ENCODE measurements at regions not wholly inside any gene's neighbourhood (a gene's known extent, or its start where the extent isn't known, plus 50 kb on each side); places are given as distances from the start of the nearest gene placed in this dataset.

DNA sequence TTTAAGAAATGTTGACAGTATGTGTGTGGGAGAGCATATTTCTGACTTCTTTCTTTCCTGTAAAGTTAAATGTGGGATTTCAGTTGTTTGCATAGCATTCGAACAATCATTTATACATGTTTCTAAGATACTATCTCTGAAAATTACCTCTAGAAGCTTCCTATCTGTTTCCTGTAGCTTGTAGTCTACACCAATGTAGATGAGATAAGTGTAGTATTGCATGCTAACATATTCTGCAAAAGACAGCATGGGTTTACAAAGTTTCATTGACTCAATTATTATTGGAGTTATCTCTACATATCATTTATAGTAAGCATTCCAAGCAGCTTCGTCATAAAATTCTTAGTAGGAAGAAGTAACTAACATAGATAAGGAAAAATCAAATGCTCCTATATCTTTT lies 98.9 kb upstream of the DPYD start:
- no peak for DNase-seq

DNA sequence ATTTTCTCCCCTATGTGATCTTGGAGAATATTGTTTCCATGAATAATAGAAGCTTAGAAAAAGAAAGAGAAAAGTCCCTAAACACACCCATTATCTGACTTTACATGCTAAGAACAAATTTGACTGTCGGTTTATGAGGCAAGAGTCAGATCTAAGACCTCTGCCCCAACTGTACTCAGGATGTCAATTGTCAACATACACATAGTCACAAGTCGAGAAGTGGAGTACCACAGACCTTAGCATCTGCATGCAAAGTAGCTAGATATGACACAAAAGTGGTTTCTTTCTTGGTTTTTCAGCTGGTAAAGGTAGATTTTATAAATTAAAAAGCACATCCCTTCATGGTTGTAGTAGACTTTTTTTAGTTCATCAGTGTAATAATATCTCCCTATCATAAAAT lies 97.2 kb upstream of the DPYD start:
- no peak for DNase-seq

DNA sequence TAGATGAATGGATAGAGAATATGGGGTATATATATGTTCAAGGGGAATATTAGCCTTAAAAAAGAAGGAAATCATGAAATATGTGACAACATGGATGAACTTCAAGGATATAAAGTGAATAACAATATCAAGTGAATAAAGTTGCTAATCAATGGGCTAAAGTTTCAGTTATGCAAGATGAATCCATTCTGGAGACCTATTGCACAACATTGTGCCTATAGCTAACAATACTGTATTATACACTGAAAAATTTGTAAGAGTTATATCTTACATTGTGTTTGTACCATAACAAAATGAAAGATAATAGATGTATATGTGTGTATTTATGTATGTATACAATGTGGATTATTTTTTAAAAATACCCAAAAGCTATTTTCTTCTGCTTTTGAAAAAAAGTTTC lies 96.3 kb upstream of the DPYD start:
- DNase-seq: no peak

DNA sequence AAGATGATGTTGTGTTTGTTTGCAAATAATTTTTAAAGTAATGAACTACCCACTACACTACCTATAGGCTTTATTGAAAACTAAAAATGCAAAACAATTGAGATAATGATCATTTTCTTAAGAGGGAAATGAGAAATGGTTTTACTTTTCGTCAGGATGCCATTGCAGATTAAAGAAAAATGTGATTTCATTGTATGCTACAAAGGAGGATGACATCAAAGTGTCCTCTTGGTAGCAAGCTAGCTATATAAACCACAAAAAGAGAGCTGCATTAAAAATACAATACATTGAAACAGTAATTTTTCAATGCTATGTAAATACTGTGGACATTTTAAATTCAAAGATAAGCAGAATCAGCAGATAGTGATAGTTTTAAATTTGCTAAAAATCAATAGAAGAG lies 87.5 kb upstream of the DPYD start:
- DNase-seq: no peak

DNA sequence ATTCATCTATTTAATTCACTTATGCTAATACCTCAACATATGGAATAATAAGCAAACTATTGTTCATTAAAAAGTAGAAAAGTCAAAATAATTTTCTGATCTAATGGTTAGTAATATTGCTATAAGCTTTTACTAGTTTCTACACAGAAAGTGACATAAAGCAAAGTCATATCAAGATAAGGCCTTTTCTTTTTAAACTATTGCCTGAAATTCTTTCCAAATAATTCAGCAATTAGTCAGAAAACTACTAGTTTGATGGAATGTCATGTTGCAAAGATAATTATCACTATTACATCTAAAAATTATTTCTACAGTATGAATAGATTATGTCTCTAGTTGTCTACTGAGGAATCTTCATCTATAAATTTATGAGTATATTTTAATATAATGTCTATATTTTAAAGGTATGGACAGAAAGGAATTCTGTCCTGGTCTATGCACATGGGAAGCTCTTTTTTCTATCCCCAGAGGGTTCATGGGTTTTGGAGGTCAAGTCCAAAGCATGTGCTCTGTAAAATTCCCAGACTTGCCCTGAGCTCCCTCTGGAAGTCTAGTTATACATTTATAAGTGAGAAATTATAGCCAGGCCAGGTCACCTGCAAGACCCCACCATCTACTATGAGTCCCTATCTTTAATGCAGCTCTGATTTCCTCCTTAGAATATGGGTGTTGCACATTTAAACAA lies 84.6 kb upstream of the DPYD start:
- no peak for DNase-seq

DNA sequence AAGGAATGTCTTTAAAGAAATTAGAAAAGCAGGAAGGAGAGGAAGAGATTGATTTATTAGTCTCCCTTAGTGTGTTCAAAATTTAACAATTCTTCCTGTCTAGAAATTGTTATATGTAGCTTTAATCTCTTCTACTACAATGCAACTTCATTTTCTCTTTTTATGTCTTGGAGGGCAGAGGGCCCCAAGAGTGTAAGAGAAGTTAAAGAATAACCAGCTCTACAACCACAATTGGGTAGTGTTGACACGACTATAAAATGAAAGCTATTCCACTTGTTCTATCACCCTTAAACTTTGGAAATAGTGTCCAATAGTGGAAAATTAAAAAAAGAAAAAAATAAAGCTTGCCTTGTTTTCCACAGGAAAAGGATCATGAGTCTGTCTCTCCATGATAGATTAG lies 82.6 kb upstream of the DPYD start:
- DNase-seq: no peak

DNA sequence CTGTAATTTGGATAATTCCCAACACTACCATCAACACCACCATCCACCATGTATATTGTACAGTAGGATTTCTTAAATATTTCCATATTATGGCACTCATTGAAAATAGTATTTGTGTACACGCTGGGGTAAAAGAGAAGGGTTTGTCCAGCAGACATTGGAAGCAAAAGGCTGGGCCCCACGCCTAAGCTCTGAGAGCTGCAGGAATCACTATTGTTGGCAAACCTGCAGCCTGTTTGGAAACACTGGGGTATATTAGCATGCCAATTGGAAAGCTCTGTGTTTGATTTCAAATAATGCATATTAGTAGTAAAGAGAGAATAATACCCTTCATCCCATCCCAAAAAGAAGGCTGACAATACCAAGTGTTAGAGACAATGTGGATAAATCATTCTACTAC lies 81.5 kb upstream of the DPYD start:
- no peak for DNase-seq

DNA sequence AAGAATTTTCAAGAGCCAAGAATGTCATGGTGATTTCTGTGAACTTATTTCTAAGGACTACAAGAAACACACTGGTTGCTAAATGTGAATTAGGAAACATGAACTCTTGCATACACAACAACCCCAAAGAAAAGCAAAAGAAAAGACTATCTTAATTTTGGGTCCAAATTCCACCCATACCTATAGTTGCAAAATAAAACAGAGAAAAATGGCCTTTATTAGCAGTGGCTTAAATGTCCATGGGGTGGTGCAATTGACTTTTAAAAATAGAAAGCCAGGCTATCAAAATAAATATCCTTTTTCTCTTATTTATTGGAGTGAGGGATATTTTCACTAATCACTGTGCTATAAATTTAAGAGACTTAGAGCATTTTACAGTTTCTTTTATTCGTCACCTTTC lies 80.9 kb upstream of the DPYD start:
- DNase-seq: no peak

DNA sequence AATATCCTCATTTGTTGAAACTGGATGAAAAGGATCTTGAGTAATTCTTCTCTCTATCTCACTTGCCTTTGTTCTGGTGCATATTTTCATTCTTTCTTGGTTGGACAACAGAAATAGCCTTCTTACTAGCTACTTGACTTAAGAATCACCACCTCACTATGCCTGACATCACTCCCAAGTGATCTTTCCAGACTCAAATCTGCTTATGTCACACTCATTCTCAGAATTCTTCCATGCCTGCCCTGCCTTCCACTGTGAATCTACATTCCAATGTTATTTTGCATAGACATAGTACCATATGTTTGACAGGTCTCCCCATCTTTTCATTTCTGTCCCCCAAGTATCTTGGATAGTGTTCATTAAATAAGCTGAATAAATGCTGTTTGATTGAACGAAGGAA lies 78.5 kb upstream of the DPYD start:
- DNase-seq: no peak

DNA sequence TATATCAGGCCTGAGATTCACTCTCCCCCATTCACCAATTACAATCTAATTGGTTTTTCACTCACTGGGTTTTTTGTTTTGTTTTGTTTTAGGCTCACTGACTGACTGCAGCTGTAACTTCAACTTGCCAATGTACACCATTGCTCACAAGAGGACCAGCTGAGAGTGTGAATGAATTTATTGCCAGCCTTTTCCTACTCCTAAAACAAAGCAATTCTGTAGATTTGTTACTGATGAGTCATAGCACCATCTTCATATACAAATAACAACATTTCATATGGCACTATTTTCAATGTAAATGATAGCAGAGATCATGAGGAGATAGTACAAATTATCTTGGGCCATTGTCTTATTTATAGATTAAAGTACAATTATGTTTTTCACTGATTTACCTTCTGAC lies 76.0 kb upstream of the DPYD start:
- no peak for DNase-seq

DNA sequence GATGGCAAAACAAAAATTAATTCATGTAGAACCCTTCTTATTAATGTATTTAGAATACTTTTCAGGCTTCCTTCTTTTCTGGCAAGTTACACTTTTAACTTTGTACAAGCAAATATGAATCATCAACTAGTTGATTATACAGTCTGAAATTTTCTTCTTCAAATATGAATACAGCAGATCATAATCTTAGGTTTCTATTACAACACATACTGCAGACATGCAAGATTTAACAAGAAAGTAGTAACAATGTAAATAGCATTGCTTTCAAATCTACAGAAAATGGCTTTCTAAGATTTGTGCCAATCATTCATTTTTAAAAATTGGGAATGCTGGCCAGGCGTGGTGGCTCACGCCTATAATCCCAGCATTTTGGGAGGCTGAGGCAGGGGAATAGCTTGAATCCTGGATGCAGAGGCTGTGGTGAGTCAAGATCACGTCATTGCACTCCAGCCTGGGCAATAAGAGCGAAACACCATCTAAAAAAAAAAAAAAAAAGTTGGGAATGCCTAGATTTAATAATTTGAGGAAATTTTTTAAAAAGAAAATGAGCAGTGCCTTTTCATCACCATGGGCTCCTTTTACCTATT lies 68.4 kb upstream of the DPYD start:
- no peak for DNase-seq

DNA sequence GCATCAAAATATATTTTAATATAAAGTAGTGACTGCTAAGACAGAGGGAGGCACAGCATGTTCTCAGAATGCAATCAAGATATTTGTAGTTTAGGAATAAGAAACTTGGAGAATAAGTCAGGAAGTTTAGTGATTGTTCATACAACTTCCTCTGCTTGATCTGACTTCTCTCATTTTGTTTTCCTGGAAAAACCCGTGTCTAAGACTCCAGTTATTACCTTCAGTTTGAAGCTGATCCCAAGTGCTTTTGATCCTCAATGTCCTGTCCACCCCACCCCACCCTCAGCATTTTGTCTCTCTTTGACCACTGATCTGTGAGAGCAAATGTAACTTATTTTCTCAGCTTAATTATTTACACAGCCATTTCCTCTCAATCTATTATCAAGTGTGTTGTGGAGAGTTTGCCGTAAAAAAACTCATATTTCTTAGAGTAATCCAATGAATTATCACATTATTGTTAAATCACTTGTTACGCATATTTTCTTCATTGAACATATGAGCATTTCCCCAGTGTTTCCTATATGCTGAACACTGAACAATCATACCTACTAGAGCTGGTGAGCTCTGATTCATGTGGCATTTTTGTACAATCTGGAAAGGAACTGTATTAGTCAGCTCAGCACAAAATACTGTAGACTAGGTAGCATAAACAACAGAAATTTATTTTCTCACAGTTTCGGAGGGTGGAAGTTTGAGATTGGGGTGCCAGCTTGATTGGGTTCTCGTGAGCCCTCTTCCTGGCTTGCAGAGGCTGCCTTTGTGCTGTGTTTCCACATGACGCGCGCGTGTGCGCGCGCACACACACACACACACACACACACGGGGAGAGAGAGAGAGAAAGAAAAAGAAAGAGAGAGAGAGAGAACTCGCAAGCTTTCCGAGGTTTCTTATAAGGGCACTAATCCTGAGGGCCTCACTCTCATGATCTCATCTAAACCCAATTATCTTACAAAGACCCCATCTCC lies 65.5 kb upstream of the DPYD start:
- no peak for DNase-seq

DNA sequence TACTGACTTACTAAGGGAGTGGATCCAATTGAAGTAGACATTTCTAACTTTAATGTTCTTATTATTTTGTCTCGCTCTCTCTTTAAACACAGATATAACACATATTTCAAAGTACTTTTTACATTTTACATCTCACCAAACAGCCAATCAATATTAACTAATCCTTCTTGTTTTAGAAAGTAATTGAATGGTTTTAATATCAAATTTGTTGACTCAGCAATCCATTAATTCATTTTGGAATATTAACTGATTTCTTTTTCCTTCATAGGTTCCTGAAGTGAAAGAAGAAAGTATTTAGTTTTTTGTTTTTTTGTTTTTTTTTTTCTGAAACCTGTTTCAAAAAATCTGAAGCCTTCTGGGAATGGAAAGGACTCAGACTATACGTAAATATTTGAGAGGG lies 62.3 kb upstream of the DPYD start:
- no peak for DNase-seq

DNA sequence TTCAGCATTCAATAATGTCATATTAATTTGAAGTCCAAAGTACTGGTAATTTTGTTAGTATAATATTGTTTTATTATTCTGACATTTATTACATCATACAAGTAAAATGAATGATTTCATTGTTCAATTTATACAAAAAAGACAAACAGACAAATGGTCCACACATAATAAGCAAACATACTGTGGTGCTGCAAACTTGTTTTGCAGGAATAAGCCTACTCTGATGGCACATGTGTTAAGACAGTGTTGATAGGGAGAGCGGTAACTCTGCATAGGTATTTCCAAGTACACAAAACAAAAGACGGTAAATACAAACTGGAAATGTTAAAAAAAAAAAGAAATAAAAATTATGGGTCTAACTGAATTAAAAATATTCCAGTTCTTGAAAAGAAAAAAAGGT lies 59.7 kb upstream of the DPYD start:
- no peak for DNase-seq

DNA sequence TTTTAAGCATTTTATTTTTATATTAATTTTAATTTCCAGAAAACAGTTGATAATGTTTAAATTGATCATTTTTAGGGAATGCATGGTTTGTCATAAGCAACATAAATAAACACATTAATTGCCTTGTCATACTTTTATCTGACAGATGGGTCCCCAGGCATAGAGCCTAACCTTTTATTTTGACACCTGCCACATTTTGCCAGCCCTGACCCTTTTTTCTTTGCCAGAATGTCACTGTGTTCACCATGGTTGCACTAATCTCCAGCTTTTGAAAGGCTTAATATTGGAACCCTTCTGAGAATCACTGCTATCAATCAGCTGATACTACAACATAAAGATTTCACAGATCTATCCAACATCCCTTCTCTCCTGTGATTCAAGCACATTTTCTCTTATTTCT lies 56.0 kb upstream of the DPYD start:
- DNase-seq: no peak

All from NCI-H1417 treated with DMSO at 0.1 percent for 48 hours (cell line).